CD14-positive monocyte (primary cell): ENCODE measurements at regions not wholly inside any gene's neighbourhood (a gene's known extent, or its start where the extent isn't known, plus 50 kb on each side); places are given as distances from the start of the nearest gene placed in this dataset.

ENCODE experiments used
- DNase-seq, 3 donors: peaks; one replicate each; pipeline ENCODE4 v3.0.0-alpha.2; 2011 to 2022
- H2AFZ ChIP-seq: 2 replicates; pipeline ENCODE4 v1.6.0; 2012; ENCODE audit warnings: mild to moderate bottlenecking, low read depth, low read length, inconsistent platforms; ENCODE audit not compliant: insufficient read depth, poor library complexity, severe bottlenecking
- H3K27ac ChIP-seq, 2 donors: 1 replicate in 1 of 2; 2 replicates in 1 of 2; pipeline ENCODE4 v1.5.1; 2012 to 2013; ENCODE audit warnings: low read length in 2 of 2, control low read depth in 1 of 2, inconsistent platforms in 1 of 2, low read depth in 1 of 2, mild to moderate bottlenecking in 1 of 2
- H3K27me3 ChIP-seq, 2 donors: one replicate each; pipeline versions ENCODE4 v1.6.0 to v1.6.1; 2011 to 2013; ENCODE audit warnings: low read length in 2 of 2; ENCODE audit not compliant: control insufficient read depth in 2 of 2, insufficient read depth in 2 of 2
- H3K36me3 ChIP-seq, 2 donors: replicated peaks in 1 of 2; 1 replicate in 1 of 2; 2 replicates in 1 of 2; pipeline versions ENCODE4 v1.5.1 to v1.6.1; 2012 to 2013; ENCODE audit warnings: low read length in 2 of 2, control low read depth in 1 of 2, inconsistent platforms in 1 of 2, mild to moderate bottlenecking in 1 of 2; ENCODE audit not compliant: insufficient read depth in 2 of 2, control insufficient read depth in 1 of 2
- H3K4me1 ChIP-seq, 2 donors: 1 replicate in 1 of 2; 2 replicates in 1 of 2; pipeline versions ENCODE4 v1.5.1 to v1.6.1; 2012 to 2013; ENCODE audit warnings: low read length in 2 of 2, control low read depth in 1 of 2, inconsistent platforms in 1 of 2, mild to moderate bottlenecking in 1 of 2, moderate library complexity in 1 of 2; ENCODE audit not compliant: insufficient read depth in 2 of 2, control insufficient read depth in 1 of 2
- H3K4me2 ChIP-seq: replicated peaks from 2 replicates; pipeline ENCODE3; 2012; ENCODE audit warnings: low read length, moderate library complexity, mild to moderate bottlenecking; ENCODE audit not compliant: poor library complexity, severe bottlenecking; ENCODE audit errors: extremely low read depth
- H3K4me3 ChIP-seq, 3 experiments: fragments of 200-600 bp in 1 of 3; sonication (generic) in 1 of 3; replicated peaks in 1 of 3; 1 replicate in 2 of 3; 2 replicates in 1 of 3; pipeline ENCODE4 v1.5.1; 2011 to 2013; ENCODE audit warnings: low read length in 3 of 3, mild to moderate bottlenecking in 3 of 3, control low read depth in 2 of 3, low read depth in 2 of 3, inconsistent platforms in 1 of 3, moderate library complexity in 1 of 3
- H3K79me2 ChIP-seq: 2 replicates; pipeline ENCODE4 v1.6.0; 2012; ENCODE audit warnings: mild to moderate bottlenecking, control low read depth, inconsistent platforms, low read length, moderate library complexity; ENCODE audit not compliant: insufficient read depth
- H3K9ac ChIP-seq: 2 replicates; pipeline ENCODE4 v1.6.0; 2017; ENCODE audit warnings: low read length, mild to moderate bottlenecking; ENCODE audit not compliant: insufficient read depth, poor library complexity, severe bottlenecking
- H3K9me3 ChIP-seq, 2 donors: replicated peaks in 1 of 2; 1 replicate in 1 of 2; 2 replicates in 1 of 2; pipeline versions ENCODE4 v1.5.1 to v1.6.1; 2012 to 2013; ENCODE audit warnings: low read length in 2 of 2, control low read depth in 1 of 2; ENCODE audit not compliant: control insufficient read depth in 1 of 2, insufficient read depth in 1 of 2
- H4K20me1 ChIP-seq: 2 replicates; pipeline ENCODE4 v1.6.0; 2012; ENCODE audit warnings: mild to moderate bottlenecking, low read length, control low read depth, moderate library complexity; ENCODE audit not compliant: insufficient read depth
- H3K27ac Mint-ChIP-seq, 7 donors: one replicate each; pipeline ENCODE4 v1.8.0; 2020; ENCODE audit warnings: mild to moderate bottlenecking in 7 of 7, mixed read lengths in 7 of 7, moderate library complexity in 6 of 7, inconsistent platforms in 2 of 7
- H3K27me3 Mint-ChIP-seq, 3 donors: one replicate each; pipeline ENCODE4 v1.8.0; 2021 to 2022; ENCODE audit warnings: low read depth in 3 of 3, mild to moderate bottlenecking in 3 of 3, mixed read lengths in 3 of 3, moderate library complexity in 3 of 3, inconsistent platforms in 1 of 3
- H3K36me3 Mint-ChIP-seq, 2 donors: one replicate each; pipeline ENCODE4 v1.8.0; 2020; ENCODE audit warnings: mixed read lengths in 2 of 2, inconsistent platforms in 1 of 2, mild to moderate bottlenecking in 1 of 2
- H3K4me1 Mint-ChIP-seq: one replicate; pipeline ENCODE4 v1.8.0; 2020; ENCODE audit warnings: mild to moderate bottlenecking, mixed read lengths
- H3K4me3 Mint-ChIP-seq, 2 donors: one replicate each; pipeline ENCODE4 v1.8.0; 2020; ENCODE audit warnings: mild to moderate bottlenecking in 2 of 2, mixed read lengths in 2 of 2, moderate library complexity in 1 of 2
- H3K9me3 Mint-ChIP-seq, 7 donors: one replicate each; pipeline ENCODE4 v1.8.0; 2020 to 2022; ENCODE audit warnings: mixed read lengths in 7 of 7, mild to moderate bottlenecking in 6 of 7, moderate library complexity in 6 of 7, inconsistent platforms in 2 of 7
- CTCF ChIP-seq: fragments of 200-600 bp; IDR thresholded peaks from one replicate; pipeline ENCODE4 v1.8.0; 2022; ENCODE audit warnings: antibody characterized with exemption, mild to moderate bottlenecking
- WGBS: methylation state at CpG from one replicate; pipeline ENCODE4 v1.1.5; 2013; ENCODE audit warnings: missing lambda C conversion rate; ENCODE audit not compliant: insufficient coverage; 5-methylcytosine and 5-hydroxymethylcytosine counted together
- intact Hi-C, 2 donors: fragments of 100-400 bp; cut with micrococcal nuclease; formaldehyde crosslinking; loops; one replicate each; pipeline versions ENCODE4 v1.15.0 to v1.15.1; 2023

GRCh38 chr4:67055319-67055718, 490.0 kb downstream of the CENPC start:
- Histone ChIP-seq H3K79me2 (no peaks in the 10 kb centered on the region), H3K9me3 (no peaks in the 10 kb centered on the region), H3K4me2 (no peak overlapping the region), H3K36me3 (no peaks in the 10 kb centered on the region), H3K4me1 (no peaks in the 10 kb centered on the region), H3K27ac (no peak overlapping the region), H3K9ac (no peak overlapping the region), H4K20me1 (no peaks in the 10 kb centered on the region), H2AFZ (no peak overlapping the region), H3K27me3 (no peaks in the 10 kb centered on the region), H3K4me3 (no peak overlapping the region)
- H3K4me1 Mint-ChIP-seq, result no peaks in the 10 kb centered on the region
- TF ChIP-seq CTCF, result no peak
- peaks cover 0 to 2% (median 0%) of the 10 kb centered on the region in 7 donors for H3K9me3 Mint-ChIP-seq
- no peak overlapping the region for H3K27ac Mint-ChIP-seq
- H3K4me3 Mint-ChIP-seq, result no peak overlapping the region
- no peaks in the 10 kb centered on the region for H3K36me3 Mint-ChIP-seq
- no CpG with 5 or more reads among the region's 3 CpGs for WGBS
- DNase-seq, result no peak
- intact Hi-C loops, result no loop called here
- H3K27me3 Mint-ChIP-seq, result no peaks in the 10 kb centered on the region

GRCh38 chr4:67054896-67055295, 490.4 kb downstream of the CENPC start:
- Histone ChIP-seq H3K79me2 (no peaks in the 10 kb centered on the region), H3K27ac (no peak overlapping the region), H3K36me3 (no peaks in the 10 kb centered on the region), H4K20me1 (no peaks in the 10 kb centered on the region), H3K4me2 (no peak overlapping the region), H3K27me3 (no peaks in the 10 kb centered on the region), H3K9ac (no peak overlapping the region), H3K9me3 (no peaks in the 10 kb centered on the region), H2AFZ (no peak overlapping the region), H3K4me1 (no peaks in the 10 kb centered on the region), H3K4me3 (no peak overlapping the region)
- no peak overlapping the region for H3K27ac Mint-ChIP-seq
- DNase-seq, result no peak
- H3K36me3 Mint-ChIP-seq, result no peaks in the 10 kb centered on the region
- H3K9me3 Mint-ChIP-seq, result peaks cover 0 to 2% (median 0%) of the 10 kb centered on the region in 7 donors
- no peaks in the 10 kb centered on the region for H3K4me1 Mint-ChIP-seq
- TF ChIP-seq CTCF, result no peak
- intact Hi-C loops, result no loop called here
- H3K4me3 Mint-ChIP-seq, result no peak overlapping the region
- no peaks in the 10 kb centered on the region for H3K27me3 Mint-ChIP-seq
